ENCODE measurements at regions not wholly inside any gene's neighbourhood (a gene's known extent, or its start where the extent isn't known, plus 50 kb on each side); places are given as distances from the start of the nearest gene placed in this dataset.

- H2AFZ ChIP-seq (ENCODE audit: low read length) = no peak overlapping the region
- H4K20me1 ChIP-seq (ENCODE audit: insufficient read depth, low read depth, low read length) = no peaks in the 10 kb centered on the region
- no peak for DNase-seq
- no peak overlapping the region for H3K9ac ChIP-seq (ENCODE audit: low read length)
- no peak overlapping the region for H3K27ac ChIP-seq (ENCODE audit: low read length)
- H3K9me3 ChIP-seq (ENCODE audit: low read length) = no peaks in the 10 kb centered on the region
- H3K79me2 ChIP-seq (ENCODE audit: low read length) = no peaks in the 10 kb centered on the region
- no peaks in the 10 kb centered on the region for H3K9me2 ChIP-seq (replicated peaks; ENCODE audit: insufficient read depth, low read length)
- no peaks in the 10 kb centered on the region for H3K36me3 ChIP-seq (ENCODE audit: insufficient read depth, low read length)
- no peak overlapping the region for H3K4me3 ChIP-seq (ENCODE audit: low read length)
- no peaks in the 10 kb centered on the region for H3K27me3 ChIP-seq (ENCODE audit: low read length)
- no peak overlapping the region for H3K4me2 ChIP-seq (ENCODE audit: low read depth, low read length, poor library complexity, severe bottlenecking)
- peaks cover 7% of the 10 kb centered on the region for H3K4me1 ChIP-seq (ENCODE audit: low read length)
Measured at GRCh38 chr5:86865256-86865785, 247.6 kb downstream of the COX7C start.

GRCh38 chr5:86866036-86866435 is 248.3 kb downstream of the COX7C start:
- H3K79me2 ChIP-seq (ENCODE audit: low read length) = no peaks in the 10 kb centered on the region
- H3K27me3 ChIP-seq (ENCODE audit: low read length) = no peaks in the 10 kb centered on the region
- no peak overlapping the region for H3K4me2 ChIP-seq (ENCODE audit: low read depth, low read length, poor library complexity, severe bottlenecking)
- H3K9me2 ChIP-seq (replicated peaks; ENCODE audit: insufficient read depth, low read length) = no peaks in the 10 kb centered on the region
- no peaks in the 10 kb centered on the region for H3K36me3 ChIP-seq (ENCODE audit: insufficient read depth, low read length)
- DNase-seq = no peak
- no peak overlapping the region for H2AFZ ChIP-seq (ENCODE audit: low read length)
- no peak overlapping the region for H3K9ac ChIP-seq (ENCODE audit: low read length)
- H3K9me3 ChIP-seq (ENCODE audit: low read length) = no peaks in the 10 kb centered on the region
- H3K4me1 ChIP-seq (ENCODE audit: low read length) = peaks cover 7% of the 10 kb centered on the region
- H3K4me3 ChIP-seq (ENCODE audit: low read length) = no peak overlapping the region
- H3K27ac ChIP-seq (ENCODE audit: low read length) = no peak overlapping the region
- no peaks in the 10 kb centered on the region for H4K20me1 ChIP-seq (ENCODE audit: insufficient read depth, low read depth, low read length)

- no peaks in the 10 kb centered on the region for H3K36me3 ChIP-seq (ENCODE audit: insufficient read depth, low read length)
- DNase-seq = no peak
- H3K79me2 ChIP-seq (ENCODE audit: low read length) = no peaks in the 10 kb centered on the region
- no peak overlapping the region for H3K27ac ChIP-seq (ENCODE audit: low read length)
- no peaks in the 10 kb centered on the region for H4K20me1 ChIP-seq (ENCODE audit: insufficient read depth, low read depth, low read length)
- H3K4me2 ChIP-seq (ENCODE audit: low read depth, low read length, poor library complexity, severe bottlenecking) = no peak overlapping the region
- H3K4me3 ChIP-seq (ENCODE audit: low read length) = no peak overlapping the region
- H2AFZ ChIP-seq (ENCODE audit: low read length) = no peak overlapping the region
- H3K9ac ChIP-seq (ENCODE audit: low read length) = no peak overlapping the region
- no peaks in the 10 kb centered on the region for H3K27me3 ChIP-seq (ENCODE audit: low read length)
- no peaks in the 10 kb centered on the region for H3K9me2 ChIP-seq (replicated peaks; ENCODE audit: insufficient read depth, low read length)
- peaks cover 7% of the 10 kb centered on the region for H3K4me1 ChIP-seq (ENCODE audit: low read length)
- H3K9me3 ChIP-seq (ENCODE audit: low read length) = no peaks in the 10 kb centered on the region
Measured at GRCh38 chr5:86869268-86869667, 251.5 kb downstream of the COX7C start.

GRCh38 chr5:86875539-86875938 is 257.8 kb downstream of the COX7C start:
- H3K9ac ChIP-seq (ENCODE audit: low read length) = no peak overlapping the region
- H3K4me2 ChIP-seq (ENCODE audit: low read depth, low read length, poor library complexity, severe bottlenecking) = no peak overlapping the region
- no peaks in the 10 kb centered on the region for H3K36me3 ChIP-seq (ENCODE audit: insufficient read depth, low read length)
- no peaks in the 10 kb centered on the region for H3K9me2 ChIP-seq (replicated peaks; ENCODE audit: insufficient read depth, low read length)
- no peaks in the 10 kb centered on the region for H3K9me3 ChIP-seq (ENCODE audit: low read length)
- H4K20me1 ChIP-seq (ENCODE audit: insufficient read depth, low read depth, low read length) = no peaks in the 10 kb centered on the region
- H3K27me3 ChIP-seq (ENCODE audit: low read length) = no peaks in the 10 kb centered on the region
- H2AFZ ChIP-seq (ENCODE audit: low read length) = no peak overlapping the region
- no peaks in the 10 kb centered on the region for H3K4me1 ChIP-seq (ENCODE audit: low read length)
- no peak overlapping the region for H3K27ac ChIP-seq (ENCODE audit: low read length)
- DNase-seq = no peak
- no peak overlapping the region for H3K4me3 ChIP-seq (ENCODE audit: low read length)
- no peaks in the 10 kb centered on the region for H3K79me2 ChIP-seq (ENCODE audit: low read length)

GRCh38 chr5:86878250-86878649 is 260.5 kb downstream of the COX7C start:
- Histone ChIP-seq H3K9ac (ENCODE audit: low read length) (no peak overlapping the region), H3K36me3 (ENCODE audit: insufficient read depth, low read length) (no peaks in the 10 kb centered on the region), H3K79me2 (ENCODE audit: low read length) (no peaks in the 10 kb centered on the region), H3K9me2 (replicated peaks; ENCODE audit: insufficient read depth, low read length) (no peaks in the 10 kb centered on the region), H3K4me3 (ENCODE audit: low read length) (no peak overlapping the region), H3K4me1 (ENCODE audit: low read length) (no peaks in the 10 kb centered on the region), H3K27me3 (ENCODE audit: low read length) (no peaks in the 10 kb centered on the region), H4K20me1 (ENCODE audit: insufficient read depth, low read depth, low read length) (no peaks in the 10 kb centered on the region), H3K9me3 (ENCODE audit: low read length) (no peaks in the 10 kb centered on the region), H3K27ac (ENCODE audit: low read length) (no peak overlapping the region), H2AFZ (ENCODE audit: low read length) (no peak overlapping the region), H3K4me2 (ENCODE audit: low read depth, low read length, poor library complexity, severe bottlenecking) (no peak overlapping the region)
- DNase-seq = no peak

DNA sequence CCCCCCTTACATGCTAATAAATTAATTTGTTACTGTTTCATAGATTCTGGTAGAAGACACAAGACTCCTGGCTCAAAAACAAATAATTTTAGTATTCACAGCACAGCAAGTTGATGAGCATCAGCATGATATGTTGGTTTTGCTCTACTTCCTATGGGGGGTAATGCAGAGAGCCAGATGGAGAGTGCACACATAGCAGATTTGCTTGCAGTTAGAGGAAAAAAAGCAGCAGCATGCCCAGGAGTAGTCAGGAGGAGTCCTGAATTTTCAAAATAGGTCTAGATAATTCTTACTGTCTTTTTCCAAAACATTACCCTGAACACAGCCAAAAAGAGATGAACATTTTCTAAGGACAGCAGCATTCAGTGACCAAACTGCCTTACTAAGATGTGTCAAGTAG is 261.3 kb downstream of the COX7C start:
- H3K9me2 ChIP-seq (replicated peaks; ENCODE audit: insufficient read depth, low read length) = no peaks in the 10 kb centered on the region
- DNase-seq = no peak
- H3K9me3 ChIP-seq (ENCODE audit: low read length) = no peaks in the 10 kb centered on the region
- no peaks in the 10 kb centered on the region for H3K27me3 ChIP-seq (ENCODE audit: low read length)
- no peaks in the 10 kb centered on the region for H3K79me2 ChIP-seq (ENCODE audit: low read length)
- no peak overlapping the region for H2AFZ ChIP-seq (ENCODE audit: low read length)
- no peak overlapping the region for H3K4me2 ChIP-seq (ENCODE audit: low read depth, low read length, poor library complexity, severe bottlenecking)
- H4K20me1 ChIP-seq (ENCODE audit: insufficient read depth, low read depth, low read length) = no peaks in the 10 kb centered on the region
- H3K36me3 ChIP-seq (ENCODE audit: insufficient read depth, low read length) = no peaks in the 10 kb centered on the region
- H3K27ac ChIP-seq (ENCODE audit: low read length) = no peak overlapping the region
- no peaks in the 10 kb centered on the region for H3K4me1 ChIP-seq (ENCODE audit: low read length)
- no peak overlapping the region for H3K9ac ChIP-seq (ENCODE audit: low read length)
- H3K4me3 ChIP-seq (ENCODE audit: low read length) = no peak overlapping the region

DNA sequence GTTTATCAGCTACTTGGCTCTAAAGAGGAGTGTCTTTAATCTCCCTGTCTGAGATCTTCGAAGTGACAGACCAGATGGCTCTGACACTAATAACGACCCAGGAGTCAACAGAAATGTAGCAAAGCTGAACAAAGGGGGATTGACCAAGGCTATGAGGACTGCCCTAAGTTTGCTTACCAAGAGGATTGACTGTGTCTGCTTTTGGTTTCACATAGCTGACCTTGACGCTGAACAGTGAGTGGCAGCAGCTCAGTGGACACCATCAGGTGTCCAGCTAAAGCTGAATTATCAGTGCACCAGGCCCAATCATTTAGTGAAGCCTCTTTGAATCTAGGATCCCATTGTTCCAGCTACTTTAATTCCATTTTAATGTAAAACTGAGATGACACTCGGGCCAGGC is 262.6 kb downstream of the COX7C start:
- no peaks in the 10 kb centered on the region for H3K27me3 ChIP-seq (ENCODE audit: low read length)
- no peaks in the 10 kb centered on the region for H3K9me2 ChIP-seq (replicated peaks; ENCODE audit: insufficient read depth, low read length)
- H3K79me2 ChIP-seq (ENCODE audit: low read length) = no peaks in the 10 kb centered on the region
- no peaks in the 10 kb centered on the region for H4K20me1 ChIP-seq (ENCODE audit: insufficient read depth, low read depth, low read length)
- no peaks in the 10 kb centered on the region for H3K9me3 ChIP-seq (ENCODE audit: low read length)
- H3K9ac ChIP-seq (ENCODE audit: low read length) = no peak overlapping the region
- H3K4me2 ChIP-seq (ENCODE audit: low read depth, low read length, poor library complexity, severe bottlenecking) = no peak overlapping the region
- H3K36me3 ChIP-seq (ENCODE audit: insufficient read depth, low read length) = no peaks in the 10 kb centered on the region
- H3K4me3 ChIP-seq (ENCODE audit: low read length) = no peak overlapping the region
- no peak for DNase-seq
- H2AFZ ChIP-seq (ENCODE audit: low read length) = no peak overlapping the region
- no peaks in the 10 kb centered on the region for H3K4me1 ChIP-seq (ENCODE audit: low read length)
- no peak overlapping the region for H3K27ac ChIP-seq (ENCODE audit: low read length)

- Histone ChIP-seq H4K20me1 (ENCODE audit: insufficient read depth, low read depth, low read length) (no peaks in the 10 kb centered on the region), H3K79me2 (ENCODE audit: low read length) (no peaks in the 10 kb centered on the region), H3K36me3 (ENCODE audit: insufficient read depth, low read length) (no peaks in the 10 kb centered on the region), H3K27ac (ENCODE audit: low read length) (no peak overlapping the region), H2AFZ (ENCODE audit: low read length) (no peak overlapping the region), H3K4me1 (ENCODE audit: low read length) (no peaks in the 10 kb centered on the region), H3K4me2 (ENCODE audit: low read depth, low read length, poor library complexity, severe bottlenecking) (no peak overlapping the region), H3K9ac (ENCODE audit: low read length) (no peak overlapping the region), H3K9me3 (ENCODE audit: low read length) (no peaks in the 10 kb centered on the region), H3K9me2 (replicated peaks; ENCODE audit: insufficient read depth, low read length) (no peaks in the 10 kb centered on the region), H3K27me3 (ENCODE audit: low read length) (no peaks in the 10 kb centered on the region), H3K4me3 (ENCODE audit: low read length) (no peak overlapping the region)
- DNase-seq = peak; percentile 82
Measured at GRCh38 chr5:86880785-86881492, 263.2 kb downstream of the COX7C start.

All from Karpas-422 (cell line).